NCI-H82 (cell line): ENCODE measurements at regions not wholly inside any gene's neighbourhood (a gene's known extent, or its start where the extent isn't known, plus 50 kb on each side); places are given as distances from the start of the nearest gene placed in this dataset.
"Not testable (repeated sequence)": the region's sequence is repeated elsewhere in the genome, so short reads cannot be mapped to it uniquely, and the experiment has no call there.

Source experiments
- DNase-seq: peaks from one replicate; lab custom pipeline; 2025; lab: John Stamatoyannopoulos, UW

GRCh38 chr1:146510248-146510983, 281.6 kb upstream of the NOTCH2NLA start:
- not testable (repeated sequence) for DNase-seq

- DNase-seq, result not testable (repeated sequence)
Measured at GRCh38 chr1:146504121-146504520, 275.3 kb upstream of the NOTCH2NLA start.

GRCh38 chr1:146487555-146487954, 258.7 kb upstream of the NOTCH2NLA start:
- DNase-seq, result not testable (repeated sequence)

- not testable (repeated sequence) for DNase-seq
Measured at GRCh38 chr1:146487155-146487554, 258.3 kb upstream of the NOTCH2NLA start.

- DNase-seq, result not testable (repeated sequence)
Measured at GRCh38 chr1:146486300-146487014, 257.6 kb upstream of the NOTCH2NLA start.

- DNase-seq, result not testable (repeated sequence)
Measured at GRCh38 chr1:146484195-146484594, 255.4 kb upstream of the NOTCH2NLA start.

DNA sequence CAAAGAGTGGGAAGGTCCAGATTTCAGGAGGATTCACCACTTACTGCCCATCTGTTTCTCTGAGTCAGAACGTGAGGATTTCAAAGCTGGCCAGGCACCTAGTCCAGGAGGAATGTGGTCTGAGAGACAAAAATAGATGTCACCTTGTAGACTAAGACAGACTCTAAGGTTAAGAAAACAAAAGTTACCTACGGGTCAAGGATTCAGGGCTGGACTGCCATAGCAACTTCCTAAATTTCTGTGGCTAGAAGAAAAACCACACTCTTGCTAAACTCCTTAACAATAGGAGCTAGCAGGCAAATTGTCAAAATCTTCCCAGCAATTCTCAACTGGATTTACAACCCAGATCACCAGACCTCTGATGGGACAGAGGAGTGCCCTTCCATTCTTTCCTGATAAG, 250.4 kb upstream of the NOTCH2NLA start:
- DNase-seq, result not testable (repeated sequence)

- peak; percentile 68 for DNase-seq
Measured at GRCh38 chr1:146478125-146478720, 249.4 kb upstream of the NOTCH2NLA start.

DNA sequence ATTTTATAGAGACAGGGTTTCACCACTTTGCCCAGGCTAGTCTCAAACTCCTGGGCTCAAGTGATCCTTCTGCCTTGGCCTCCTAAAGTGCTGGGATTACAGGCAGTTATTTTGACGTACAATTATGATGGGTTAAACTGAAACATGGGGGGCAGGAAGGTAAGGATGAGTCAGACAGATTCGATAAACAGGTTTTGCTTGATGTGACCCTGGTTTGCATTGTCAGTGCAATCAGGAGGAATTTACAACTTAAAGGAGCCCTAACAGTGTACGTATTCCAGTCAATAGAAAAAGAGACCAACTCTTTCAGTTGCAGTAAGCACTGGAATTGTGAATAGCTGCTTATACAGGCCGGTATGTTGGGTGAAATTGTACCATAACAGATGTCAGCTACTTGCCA, 246.3 kb upstream of the NOTCH2NLA start:
- DNase-seq, result not testable (repeated sequence)

- DNase-seq, result not testable (repeated sequence)
Measured at GRCh38 chr1:146474216-146474615, 245.4 kb upstream of the NOTCH2NLA start.

GRCh38 chr1:146472192-146472861, 243.5 kb upstream of the NOTCH2NLA start:
- DNase-seq, result peak; percentile 91

DNA sequence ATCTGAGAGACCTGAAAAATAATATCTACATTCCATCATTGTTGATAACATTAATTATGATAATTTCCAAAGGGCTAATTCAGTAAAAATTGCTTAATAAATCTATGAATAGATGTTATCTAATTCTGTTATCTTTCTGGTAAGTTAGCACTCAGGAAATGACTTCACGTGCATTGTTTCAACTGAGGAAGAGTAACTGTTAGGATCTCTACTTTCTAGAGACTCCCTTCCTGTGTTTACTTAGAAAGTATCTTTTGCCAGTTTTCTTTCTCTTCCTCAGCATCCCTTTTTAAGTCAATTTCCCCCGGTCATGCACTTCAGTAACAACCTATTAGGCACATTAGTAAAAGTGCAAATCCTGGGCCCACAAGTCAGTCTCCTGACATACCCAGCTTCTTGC, 231.1 kb upstream of the NOTCH2NLA start:
- not testable (repeated sequence) for DNase-seq

- not testable (repeated sequence) for DNase-seq
Measured at GRCh38 chr1:146459308-146459707, 230.5 kb upstream of the NOTCH2NLA start.

DNA sequence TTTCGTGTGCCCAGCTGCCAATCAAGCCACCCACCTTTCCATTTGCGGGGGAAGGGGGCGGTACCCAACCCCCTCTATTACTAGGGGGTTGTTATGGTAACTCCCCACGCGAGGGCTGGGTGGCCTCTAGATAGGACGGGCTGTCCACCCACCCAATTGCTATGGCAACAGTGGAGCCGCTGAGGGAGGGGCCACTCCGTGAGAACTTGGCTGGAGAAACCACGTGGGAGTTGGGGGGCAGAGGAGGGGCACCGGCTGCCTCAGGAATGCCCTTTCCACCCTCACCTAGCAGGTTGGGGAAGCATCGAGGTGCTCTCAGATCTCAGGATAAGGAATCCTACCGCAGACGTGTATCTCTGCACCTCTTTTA, 220.0 kb upstream of the NOTCH2NLA start:
- DNase-seq, result not testable (repeated sequence)

DNA sequence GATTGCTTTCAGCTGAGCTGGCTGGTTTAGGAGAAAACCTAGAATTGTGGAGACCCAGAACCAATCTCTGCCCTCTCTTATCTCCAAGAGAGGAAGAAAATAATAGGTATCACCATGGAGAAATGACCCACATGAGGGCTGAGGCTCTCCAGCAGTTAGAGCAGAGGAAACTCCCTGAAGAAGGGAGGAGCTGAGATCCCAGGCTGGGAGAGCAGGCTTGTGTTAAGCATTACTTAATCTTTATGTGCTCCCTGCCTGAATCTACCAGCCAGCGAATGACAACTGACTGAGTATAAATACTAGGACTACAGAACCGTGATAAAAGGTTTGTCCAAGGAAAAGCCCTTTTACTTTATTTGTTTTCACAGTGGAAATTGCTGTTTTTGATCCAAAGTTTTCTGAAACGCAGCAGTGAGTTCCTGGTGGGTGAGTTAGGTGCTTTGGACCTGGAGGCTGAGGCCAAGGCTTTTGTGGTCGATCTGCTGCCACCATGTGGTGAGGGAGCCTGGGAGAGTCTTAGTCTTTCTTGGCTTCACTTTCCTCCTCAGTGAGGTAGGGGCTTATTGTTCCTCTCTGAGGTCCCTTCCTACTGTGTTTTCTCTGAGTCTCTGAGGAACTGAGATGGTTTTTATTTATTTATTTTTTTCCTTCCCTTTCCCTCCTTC, 219.5 kb upstream of the NOTCH2NLA start:
- not testable (repeated sequence) for DNase-seq

- DNase-seq, result not testable (repeated sequence)
Measured at GRCh38 chr1:146443871-146444222, 215.0 kb upstream of the NOTCH2NLA start.

- DNase-seq, result not testable (repeated sequence)
Measured at GRCh38 chr1:146443088-146443870, 214.5 kb upstream of the NOTCH2NLA start.

DNA sequence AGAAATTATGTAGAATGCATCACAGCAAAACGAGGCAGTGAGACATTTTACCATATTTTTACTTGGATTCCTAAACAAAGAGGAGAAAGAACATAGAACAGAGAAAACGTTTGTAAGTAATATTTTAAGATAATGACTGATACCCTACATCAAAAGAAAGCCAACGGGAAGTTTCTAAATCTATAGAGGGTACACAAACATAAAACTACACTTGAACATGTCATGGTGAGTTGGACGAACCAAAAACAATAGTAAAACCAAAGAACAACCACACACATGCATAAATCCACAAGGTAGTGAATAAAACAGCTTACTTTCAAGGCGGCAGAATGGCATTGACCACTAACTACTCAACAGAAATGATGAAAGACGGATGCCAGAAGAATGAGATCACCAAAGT, 209.7 kb upstream of the NOTCH2NLA start:
- DNase-seq, result not testable (repeated sequence)

DNA sequence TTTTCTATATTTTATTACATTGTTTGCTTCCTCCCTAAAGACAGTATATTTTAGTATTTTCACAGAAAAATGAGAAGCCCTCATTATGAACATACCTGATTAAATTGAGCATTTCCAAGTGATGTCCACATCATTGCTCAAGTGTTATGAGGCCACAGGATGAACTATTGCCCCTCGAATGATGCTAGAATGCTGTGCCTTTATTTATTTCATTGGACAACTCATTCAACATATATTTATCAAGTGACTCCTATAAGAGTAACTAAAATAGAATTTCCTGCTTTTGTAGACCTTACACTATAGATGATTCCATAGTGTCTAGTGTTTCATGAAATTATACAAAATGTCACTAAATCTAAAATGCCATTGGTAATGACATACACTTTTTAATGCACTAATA, 187.8 kb upstream of the NOTCH2NLA start:
- not testable (repeated sequence) for DNase-seq

GRCh38 chr1:146415017-146415416, 186.2 kb upstream of the NOTCH2NLA start:
- DNase-seq, result not testable (repeated sequence)

GRCh38 chr1:146413911-146414310, 185.1 kb upstream of the NOTCH2NLA start:
- not testable (repeated sequence) for DNase-seq
